ENCODE measurements at regions not wholly inside any gene's neighbourhood (a gene's known extent, or its start where the extent isn't known, plus 50 kb on each side); places are given as distances from the start of the nearest gene placed in this dataset.

- TF ChIP-seq CTCF (IDR thresholded peaks at IDR 0.05), result no peak
- no peak for TF ChIP-seq ZFX (IDR thresholded peaks at IDR 0.05; ENCODE audit: borderline replicate concordance)
Observed at GRCh38 chr6:159616456-159616855, 76.6 kb downstream of the SOD2 start.

Data from 22Rv1 (cell line).